NB4 (cell line): ENCODE measurements at regions not wholly inside any gene's neighbourhood (a gene's known extent, or its start where the extent isn't known, plus 50 kb on each side); places are given as distances from the start of the nearest gene placed in this dataset.

Experiments
- CTCF ChIP-seq: IDR thresholded peaks from one replicate; pipeline ENCODE4 v1.5.1; 2012; ENCODE audit warnings: low read depth, low read length
- MYC ChIP-seq: IDR thresholded peaks from 2 replicates; pipeline ENCODE4 v1.6.1; 2011; ENCODE audit warnings: low read depth, low read length
- POLR2A ChIP-seq: IDR thresholded peaks from 2 replicates; pipeline ENCODE4 v1.6.1; 2011; ENCODE audit warnings: mild to moderate bottlenecking; ENCODE audit not compliant: insufficient read length; ENCODE audit errors: extremely low read depth
- TF ChIP-seq, protein P1 (sequence below): IDR thresholded peaks from 2 replicates; pipeline ENCODE4 v1.6.1; 2011; ENCODE audit warnings: low read depth, low read length

GRCh38 chr4:170723171-170723570 lies 633.4 kb upstream of the AADAT start:
- TF ChIP-seq POLR2A (no peak), CTCF (no peak), MYC (no peak)
- TF ChIP-seq, protein P1, sequence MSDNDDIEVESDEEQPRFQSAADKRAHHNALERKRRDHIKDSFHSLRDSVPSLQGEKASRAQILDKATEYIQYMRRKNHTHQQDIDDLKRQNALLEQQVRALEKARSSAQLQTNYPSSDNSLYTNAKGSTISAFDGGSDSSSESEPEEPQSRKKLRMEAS: no peak
